ENCODE measurements at regions not wholly inside any gene's neighbourhood (a gene's known extent, or its start where the extent isn't known, plus 50 kb on each side); places are given as distances from the start of the nearest gene placed in this dataset.
A peak's percentile ranks its signal among the peaks of the same experiment; 100 is the strongest.

DNA sequence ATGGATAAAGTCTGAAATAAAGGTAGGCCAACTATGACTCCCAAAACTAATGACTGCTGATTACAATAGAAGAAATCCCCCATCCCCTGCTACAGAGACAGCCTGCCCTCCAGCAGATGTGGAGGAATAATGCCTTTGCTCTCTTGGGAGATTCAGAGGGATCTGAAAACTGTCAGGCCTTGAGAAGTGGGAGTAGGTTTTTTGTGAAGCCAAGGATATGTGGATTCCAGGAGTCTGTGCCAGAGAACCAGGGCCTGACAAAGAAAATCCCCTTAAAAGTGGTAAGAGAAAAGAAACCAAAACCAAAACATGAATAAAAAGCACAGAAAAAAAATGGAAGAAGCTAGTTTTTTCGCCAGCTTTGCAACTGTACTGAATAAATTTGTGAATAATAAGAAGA, 397.6 kb downstream of the ZNF521 start:
- DNase-seq: no peak

DNA sequence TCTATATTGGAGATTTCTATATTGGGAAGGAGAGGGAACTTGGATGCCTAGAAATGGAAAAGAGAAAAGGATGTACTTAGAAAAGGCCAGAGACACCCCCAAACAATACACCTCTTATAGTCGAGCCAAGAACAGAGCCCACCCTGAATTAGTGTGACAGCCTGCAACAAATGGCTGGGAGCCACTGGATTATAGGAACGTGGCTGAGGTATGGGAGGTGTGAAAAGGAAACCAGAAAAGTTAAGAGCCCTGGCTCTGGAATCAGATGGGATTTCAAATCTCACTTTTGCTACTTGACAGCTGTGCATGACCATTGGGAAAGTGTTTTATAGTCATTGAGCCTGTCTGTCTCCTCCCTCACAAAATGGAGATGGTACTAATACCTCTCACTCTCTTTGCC, 394.0 kb downstream of the ZNF521 start:
- no peak for DNase-seq

DNA sequence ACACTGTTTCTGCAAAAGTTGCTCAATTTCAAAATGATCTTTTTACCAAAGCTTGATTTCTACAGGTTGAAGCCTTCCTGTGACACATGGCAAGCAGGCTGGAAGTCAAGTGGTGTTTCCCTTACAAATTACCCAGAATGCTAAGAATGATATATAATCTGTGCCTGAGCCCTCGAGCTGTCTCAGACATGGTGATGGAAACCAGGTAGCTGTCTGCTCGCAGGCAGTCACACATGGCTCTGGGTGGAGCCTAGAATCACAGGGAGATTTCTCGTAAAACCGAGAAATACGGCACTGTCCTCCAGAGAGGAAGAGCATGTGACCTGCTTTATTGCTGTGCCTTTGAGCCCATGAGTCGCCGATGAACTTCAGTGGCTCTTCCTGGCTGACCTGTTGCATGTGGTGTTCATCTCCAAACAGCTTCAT, 392.9 kb downstream of the ZNF521 start:
- no peak for DNase-seq

DNA sequence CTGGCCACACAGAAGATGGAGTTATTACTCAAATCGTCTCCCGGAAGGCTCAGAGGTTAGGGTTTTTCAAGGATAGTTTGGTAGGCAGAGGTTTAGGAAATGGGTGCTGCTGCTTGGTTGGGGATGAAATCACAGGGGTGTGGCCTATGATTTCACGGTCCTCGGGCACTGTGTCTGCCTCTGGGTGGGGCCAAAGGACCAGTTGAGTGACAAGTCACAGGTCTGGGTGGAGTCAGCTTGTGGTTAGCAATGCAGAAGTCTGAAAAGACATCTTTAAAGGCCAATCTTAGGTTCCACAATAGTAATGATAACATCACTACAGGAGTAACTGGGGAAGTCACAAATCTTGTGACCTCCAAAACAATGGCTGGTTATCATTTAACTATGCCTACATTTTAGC, 387.8 kb downstream of the ZNF521 start:
- no peak for DNase-seq

DNA sequence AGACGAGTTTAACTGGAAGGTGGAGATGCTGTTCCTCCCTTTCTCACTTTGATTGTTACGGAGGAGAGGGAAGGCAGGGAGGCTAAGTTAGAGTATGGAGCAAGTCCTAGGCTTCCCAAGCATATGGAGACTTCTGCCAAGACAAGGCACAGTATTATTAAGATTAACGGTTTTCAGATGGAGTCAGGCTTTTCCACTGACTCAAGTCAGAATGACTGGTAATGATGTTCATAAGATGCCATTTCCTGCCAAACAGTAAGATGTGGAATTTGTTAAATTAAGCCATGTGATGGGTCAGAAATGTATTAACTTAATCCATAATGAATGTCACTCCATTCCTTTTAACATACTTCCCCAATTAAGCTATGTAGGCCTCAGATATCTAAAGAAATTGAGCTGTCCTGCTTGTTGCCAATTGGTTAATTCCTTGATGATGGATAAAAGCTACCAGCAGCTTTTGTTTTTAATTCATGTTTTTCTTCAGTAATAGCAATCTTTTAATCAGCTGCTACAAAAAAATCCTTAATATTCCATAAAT, 383.7 kb downstream of the ZNF521 start:
- no peak for DNase-seq

DNA sequence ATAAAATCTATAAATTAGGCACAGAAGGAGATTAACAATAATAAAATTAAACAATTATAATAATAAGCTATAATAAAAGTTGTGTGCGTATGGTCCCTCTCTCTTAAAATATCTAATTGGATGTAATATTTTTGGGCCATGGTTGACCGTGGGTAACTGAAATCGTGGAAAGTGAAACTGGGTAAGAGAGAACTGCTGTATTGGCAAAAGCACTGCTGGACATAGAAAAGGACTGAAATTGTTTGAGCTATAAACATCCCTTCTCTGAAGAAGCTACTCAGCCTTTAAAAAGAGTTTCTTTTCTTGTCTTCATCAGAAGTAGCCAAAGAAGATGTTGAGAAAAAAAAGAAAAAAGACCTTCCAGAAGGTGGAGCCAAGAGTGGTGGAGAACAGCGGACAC, 379.4 kb downstream of the ZNF521 start:
- no peak for DNase-seq

DNA sequence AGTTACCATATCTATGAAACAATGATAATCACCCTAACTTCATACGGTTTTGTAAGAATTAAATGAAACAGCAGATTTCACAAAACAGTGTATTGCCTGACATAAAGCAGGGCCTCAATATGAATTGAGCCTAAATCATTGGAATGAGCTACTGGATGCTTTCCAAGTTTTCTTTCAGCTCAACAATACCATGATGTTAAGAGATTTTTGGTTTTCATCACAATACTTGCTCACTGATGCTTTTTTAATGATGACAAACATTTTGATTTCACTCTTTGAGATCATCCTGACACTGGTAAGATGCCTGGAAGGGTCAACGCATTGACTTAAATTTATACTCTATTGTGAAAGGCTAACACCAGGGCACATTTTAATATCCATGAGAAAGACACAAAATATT, 377.5 kb downstream of the ZNF521 start:
- DNase-seq: no peak

DNA sequence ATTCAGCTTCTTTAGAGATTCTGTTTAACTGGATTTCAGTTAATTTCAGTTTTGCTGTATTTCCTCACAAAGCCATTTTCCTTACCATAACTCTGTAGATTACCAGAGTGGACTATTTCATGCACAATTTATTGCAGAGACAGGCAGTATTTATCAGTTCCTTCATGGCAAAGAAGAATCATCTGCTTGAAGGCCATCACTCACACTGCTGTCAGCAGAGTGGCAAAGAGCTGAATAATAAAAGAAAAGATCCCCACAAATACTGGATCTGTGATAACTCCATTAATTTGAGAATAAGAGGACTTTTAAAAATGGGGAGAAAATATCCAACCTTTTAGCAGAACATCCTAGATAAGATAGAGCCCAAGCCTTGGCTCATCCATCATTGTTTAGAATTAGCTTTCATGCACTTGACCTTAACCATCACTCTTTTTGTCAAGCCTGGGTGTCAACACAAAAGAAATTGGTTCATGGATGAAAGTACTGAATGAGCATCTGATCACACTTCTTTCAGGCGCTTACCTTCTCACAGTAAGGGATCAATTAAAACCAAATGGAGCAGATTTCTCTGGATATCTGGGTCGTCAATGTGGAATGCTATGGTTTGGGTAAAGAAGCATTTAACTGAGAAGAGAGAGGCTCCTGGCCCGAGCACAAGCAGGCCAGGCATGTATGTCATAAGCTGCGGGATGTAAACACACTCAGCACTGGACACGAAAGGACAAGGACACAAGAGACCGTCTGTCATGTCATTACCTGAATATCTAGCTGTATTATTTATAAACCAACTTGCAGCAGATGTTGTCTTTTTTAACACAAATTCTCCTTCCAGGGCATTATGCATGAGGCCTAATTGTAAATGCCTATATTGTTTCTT, 376.2 kb downstream of the ZNF521 start:
- no peak for DNase-seq

DNA sequence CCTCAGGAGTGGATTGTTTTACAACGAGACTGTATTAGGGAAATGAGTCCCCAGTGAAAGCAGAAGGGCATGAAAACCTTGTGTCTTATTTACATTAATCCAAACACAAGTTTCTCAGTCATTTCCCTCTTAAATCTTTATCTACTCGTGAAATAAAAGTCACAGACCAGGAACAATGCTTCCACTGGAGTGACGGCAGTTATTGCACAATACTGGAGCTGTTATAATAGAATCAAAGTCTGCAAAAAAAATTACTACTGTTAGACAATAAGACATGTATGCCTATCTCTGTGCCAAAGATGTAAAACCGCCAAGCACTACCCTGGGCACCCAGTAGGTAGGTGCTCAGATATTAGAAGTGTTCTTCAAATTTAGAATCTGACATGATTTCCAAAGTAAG, 375.5 kb downstream of the ZNF521 start:
- no peak for DNase-seq

DNA sequence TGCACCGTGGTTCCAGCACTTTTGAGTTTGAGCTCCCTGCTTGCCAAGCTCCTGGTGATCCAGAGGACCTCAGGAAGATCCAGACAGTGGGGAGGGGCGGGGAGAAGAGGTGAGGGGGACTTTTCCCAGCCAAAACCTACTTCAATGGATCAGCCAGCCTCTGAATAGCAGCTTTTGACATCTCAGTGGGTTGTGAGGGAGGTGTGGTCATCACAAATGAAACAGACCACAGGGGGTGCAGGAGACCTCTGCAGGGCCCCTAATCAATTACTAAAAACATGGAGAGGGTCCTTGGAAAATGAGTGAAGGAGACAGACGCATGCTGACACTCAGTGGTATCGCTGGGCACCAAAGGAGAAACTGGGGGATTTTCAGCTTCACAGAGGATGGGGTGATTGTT, 372.7 kb downstream of the ZNF521 start:
- no peak for DNase-seq

DNA sequence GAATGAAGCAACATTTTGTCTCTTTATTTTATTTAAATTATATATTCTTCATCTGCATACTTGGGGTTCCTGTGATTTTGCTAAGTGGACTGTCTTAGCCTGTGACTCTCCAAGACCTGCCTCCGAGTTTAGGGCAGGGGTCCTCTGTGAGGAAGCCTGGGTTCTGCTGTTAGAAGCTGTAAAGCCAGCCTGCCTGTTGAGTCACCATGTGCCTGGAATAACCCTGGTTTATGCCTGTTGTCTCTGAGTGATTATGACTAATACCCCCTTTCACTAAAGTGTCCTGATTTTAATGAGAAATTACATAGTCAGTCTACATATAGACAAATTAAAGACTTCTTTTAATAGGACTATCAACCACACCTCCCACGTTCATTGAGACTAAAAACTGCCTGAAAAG, 369.1 kb downstream of the ZNF521 start:
- no peak for DNase-seq

DNA sequence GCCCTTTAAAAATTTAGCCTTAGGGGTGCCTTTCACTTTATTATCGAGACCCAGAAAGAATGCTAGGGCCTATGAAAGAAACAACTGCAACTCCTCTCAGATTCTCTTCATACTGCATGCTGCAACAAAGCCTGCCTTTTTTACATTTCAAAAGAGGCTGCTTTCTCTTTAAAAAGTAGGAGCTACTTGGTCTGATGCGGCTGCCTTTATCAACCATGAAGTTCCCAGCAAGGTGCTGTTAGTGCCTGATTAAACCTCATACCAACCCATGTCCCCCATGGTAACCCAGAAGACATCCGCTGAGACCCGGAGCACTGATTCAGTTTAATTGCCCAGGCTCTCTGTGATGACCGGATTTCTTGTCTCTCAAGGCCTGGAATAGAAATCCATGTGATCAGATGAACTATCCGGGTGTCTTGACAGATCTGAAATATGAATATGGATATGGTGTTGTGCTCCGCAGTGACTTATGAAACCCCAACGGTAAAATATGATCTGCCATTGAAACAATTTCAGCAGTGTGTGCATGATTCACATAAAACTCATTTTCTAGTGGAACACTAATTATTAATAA, 368.3 kb downstream of the ZNF521 start:
- DNase-seq: no peak

DNA sequence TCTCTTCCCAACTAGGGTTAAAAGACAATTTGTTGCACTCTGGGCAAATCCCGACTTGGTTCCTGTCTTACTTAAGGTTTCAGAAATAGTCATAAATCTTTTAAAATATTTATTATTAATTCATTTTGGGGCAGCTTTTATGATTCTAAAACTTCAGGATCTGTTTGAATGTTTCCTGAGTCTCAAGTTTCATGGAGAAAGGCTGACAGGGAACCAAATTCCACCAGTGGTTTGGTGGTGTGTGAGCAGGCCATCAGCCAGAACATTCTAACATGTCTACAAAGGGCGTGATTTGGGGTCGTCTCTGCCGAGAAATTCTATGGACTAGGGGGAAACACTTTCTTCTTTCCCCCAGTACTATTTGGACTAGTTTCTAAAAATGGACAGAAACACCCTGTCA, 366.4 kb downstream of the ZNF521 start:
- no peak for DNase-seq

DNA sequence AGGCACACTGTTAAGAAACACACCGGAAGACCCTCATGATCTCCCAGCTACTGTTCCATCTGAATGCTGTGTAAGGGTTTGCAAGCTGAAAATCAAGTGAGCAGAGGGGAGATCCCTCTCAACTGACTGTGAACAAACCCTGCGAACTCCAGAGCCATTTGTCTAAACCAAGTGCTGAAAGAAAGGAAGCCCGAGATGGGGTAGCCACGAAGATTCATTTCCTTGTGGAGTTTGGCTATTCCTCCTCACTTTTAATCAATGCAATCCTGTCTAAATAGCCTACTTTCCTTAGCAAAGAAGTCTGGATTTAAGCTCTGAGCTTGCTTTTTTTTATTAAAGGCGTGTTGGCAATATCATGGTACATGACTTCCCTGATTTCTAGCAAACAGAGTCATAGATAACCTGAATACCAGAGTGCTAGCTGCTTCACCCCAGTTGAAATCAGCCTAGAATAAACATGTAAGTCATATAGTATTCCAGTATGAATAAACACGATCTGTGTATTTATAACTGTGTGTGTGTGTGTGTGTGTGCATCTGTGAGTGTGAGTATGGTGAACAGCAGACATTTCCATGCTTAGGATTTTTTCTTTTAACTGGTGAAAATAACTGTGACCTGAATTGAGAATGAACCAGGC, 365.2 kb downstream of the ZNF521 start:
- DNase-seq: no peak

DNA sequence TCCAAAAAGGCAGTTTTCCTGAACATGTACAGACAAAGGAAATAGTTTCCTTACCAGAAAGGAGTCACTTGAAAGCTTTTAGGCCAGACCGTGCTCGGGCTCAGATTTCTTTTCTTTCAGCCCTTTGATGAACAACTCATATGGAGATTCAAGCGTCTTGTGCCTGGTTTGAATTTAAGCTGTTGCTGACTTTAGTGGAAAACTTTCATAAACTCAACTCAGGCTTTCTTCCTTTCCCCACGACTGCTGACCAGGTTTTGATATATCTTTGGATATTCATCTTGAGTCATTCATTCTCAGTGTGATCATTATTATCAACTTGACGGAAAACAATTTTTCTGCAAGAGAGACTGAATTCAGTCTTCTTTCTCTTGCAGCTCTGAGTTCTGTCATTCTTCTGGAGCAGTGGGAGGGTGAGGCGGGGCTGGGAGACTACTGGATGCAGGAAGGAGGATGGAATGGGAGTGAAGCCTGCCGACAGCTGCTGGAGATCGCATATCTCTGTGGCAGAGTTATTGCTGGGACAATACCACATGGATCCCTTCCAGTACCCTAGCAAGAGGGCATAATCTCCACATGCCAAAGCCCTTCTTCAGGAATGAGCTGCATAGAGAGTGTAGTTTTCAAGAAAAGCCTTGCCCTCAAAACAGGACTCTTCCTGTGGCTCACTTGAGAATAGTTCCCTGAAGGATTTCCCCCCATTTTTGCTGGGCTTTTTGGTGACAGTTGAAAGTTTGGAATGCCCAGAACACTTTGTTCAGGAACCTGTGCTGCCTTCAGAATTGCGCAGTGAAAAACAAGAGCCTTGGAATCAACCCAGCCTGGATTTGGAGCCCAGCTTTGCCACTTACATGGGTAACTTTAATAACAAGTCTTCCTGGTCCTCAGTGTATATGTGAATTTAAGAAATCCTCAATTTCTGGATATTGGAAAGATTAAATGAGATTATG, 364.4 kb downstream of the ZNF521 start:
- DNase-seq: no peak

DNA sequence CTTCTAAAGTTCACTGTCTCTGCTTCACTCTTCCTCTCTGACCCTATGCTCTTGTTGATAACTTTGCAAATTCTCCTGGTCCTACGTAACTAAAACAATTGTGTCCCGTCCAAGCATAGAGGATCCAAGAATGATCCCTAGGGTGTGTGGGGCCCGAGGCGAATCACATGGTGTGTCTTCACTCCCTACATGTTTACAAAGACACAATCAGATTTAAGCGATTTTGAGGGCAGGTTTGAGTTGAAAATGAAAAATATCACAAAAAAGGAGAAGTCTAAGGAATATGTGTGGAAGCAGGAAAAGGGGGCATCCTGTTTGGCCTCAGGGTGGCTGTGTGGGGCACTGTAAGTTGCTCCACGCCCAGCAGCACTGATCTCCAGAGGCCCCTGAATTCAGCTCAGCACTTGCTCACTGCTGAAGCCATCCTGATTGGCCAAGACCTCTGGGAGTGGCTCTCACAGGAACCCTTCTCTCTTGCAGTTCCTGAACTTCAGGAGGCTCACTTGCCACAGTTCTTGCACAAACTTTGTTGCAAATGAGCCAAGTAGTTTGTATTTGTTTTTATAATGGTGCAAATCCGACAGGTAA, 363.6 kb downstream of the ZNF521 start:
- no peak for DNase-seq

DNA sequence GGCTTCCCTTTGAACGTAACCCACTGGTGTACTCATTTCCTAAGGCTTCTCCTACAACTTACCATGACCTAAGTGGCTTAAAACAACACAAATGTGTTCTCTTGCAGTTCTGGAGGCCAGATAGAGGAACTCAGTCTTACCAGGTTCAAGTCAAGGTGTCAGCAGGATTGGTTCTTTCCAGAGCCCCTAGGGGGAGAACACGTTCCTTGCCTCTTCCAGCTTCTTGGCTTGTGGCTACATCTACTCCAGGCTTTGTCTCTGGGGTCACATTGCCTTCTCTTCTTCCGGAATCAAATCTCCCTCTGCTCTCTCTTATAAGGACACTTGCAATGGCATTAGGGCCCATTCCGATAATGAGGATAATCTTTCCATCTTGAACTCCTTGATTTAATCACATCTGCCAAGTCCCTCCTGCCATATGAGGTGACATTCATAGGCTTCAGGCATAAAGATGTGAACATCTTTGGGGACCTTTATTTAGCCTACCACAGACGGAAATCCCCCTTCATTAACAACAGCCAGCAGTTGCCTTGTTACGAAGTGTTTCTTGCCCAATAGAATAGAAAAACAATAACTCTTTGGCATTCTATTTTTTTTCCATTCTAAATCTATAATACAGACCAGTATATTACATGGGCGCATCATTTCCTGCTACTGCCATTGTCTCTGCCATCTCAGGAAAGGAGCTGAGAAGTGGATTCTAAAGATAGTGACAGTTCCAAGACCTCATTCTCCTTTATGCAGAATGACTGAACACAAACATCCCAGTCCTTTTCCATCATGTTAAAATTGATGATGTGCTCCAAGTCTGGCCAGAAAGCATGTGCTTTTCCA, 362.0 kb downstream of the ZNF521 start:
- no peak for DNase-seq

DNA sequence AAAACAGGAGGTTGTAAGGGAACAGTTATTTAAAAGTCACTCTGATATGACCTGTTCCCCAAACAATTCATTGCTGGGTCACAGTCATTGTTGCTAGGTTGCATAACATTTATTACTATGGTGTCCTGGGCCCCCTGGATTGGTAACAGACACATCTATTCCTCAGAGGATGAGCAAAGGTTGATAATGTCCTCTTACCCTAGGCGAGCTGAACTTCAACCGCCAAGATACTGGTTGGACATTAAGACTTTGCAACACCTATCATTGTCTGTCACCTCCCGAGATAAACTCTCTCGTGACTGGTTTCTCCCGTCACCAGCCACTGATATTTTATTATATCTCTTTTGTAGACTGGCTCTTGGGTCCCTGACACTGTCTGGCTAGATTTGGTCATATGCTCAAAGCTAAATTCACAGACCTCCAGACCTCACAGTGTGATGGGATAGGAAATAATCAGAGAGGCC, 361.3 kb downstream of the ZNF521 start:
- no peak for DNase-seq

DNA sequence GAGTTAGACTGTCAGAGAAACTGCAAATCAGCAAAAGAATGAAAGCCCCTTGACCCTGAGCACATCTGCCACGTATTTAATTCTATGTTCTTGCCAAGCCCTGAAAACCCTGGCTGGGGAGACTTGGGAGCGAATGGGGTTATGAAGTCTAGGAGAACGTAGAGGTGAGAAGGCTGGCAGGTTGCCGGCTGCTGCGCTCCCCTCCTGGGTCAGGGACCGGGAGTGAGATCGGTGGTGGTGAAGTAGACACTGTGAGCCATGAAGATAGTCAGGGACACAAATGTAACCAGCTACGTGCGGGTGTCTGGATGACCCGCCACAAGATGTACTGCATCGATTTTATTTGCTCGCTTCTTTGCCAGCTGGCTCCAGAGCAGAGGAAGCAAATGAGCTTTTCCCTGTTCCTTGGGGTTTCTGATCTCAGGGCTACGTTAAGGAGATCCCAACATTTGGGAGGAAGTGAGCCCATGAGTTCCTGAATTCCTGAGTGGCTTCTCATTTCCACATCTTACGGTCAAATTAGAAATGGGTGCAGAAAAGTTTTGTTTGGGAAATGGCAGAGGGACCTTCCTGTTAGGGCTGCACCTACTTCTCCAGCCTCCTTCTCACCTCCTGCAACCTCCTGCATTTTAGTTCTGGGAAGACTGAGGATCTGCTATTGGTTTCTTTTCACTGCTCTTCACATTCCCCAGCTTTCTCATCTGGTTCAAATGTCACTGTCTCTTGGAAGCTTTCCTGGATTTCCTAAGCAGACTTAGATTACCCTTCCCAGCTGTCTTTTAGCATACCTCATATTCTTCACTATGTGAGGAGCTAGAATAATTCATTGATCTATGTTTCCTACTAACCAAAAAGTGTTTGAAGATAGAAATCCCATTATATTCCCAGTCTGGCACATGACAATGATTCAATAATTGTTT, 360.6 kb downstream of the ZNF521 start:
- DNase-seq: no peak

DNA sequence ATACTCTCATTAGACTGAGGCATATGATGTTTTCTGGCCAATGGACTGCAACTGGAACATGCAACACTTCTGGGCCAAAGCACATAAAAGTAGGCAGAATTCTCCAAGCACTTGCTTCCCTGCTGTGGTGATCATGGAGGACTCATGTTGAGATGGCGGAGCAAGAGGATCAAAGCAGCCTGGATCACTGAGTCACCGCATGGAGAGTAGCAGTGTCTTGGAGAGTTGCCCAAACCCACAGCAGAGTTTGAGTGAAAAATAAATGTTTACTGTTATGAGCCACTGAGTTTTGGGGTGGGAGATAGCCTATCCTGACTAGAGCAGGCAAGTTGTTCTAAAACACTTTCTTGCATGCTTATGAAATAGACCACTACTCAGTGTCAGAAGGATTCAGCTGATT, 359.5 kb downstream of the ZNF521 start:
- peak; percentile 99 for DNase-seq
